ENCODE measurements at regions not wholly inside any gene's neighbourhood (a gene's known extent, or its start where the extent isn't known, plus 50 kb on each side); places are given as distances from the start of the nearest gene placed in this dataset.
A peak's percentile ranks its signal among the peaks of the same experiment; 100 is the strongest.

- no peak for DNase-seq
Observed at GRCh38 chr6:149218471-149218870, 99.0 kb upstream of the TAB2 start.

DNA sequence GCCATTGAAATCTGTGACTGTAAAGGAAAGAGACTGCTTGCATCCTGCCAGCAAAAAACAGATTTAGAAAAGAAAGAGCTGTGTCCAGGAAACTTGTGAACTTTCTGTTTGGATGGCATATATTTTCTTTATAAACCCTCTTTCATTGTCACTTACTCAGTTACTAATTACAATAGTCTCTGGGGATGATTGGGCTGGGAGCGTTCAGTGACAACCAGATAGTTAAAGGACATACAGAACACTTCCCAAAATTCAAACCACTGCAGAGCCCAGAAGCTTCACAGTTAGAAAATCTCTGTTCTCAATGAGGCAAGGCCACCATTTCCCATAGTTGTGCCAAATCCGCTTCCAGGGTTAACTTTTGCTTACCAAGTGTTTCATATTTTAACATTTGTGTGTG lies 98.6 kb upstream of the TAB2 start:
- DNase-seq: no peak

- DNase-seq: no peak
Observed at GRCh38 chr6:149220882-149221773, 96.4 kb upstream of the TAB2 start.

DNA sequence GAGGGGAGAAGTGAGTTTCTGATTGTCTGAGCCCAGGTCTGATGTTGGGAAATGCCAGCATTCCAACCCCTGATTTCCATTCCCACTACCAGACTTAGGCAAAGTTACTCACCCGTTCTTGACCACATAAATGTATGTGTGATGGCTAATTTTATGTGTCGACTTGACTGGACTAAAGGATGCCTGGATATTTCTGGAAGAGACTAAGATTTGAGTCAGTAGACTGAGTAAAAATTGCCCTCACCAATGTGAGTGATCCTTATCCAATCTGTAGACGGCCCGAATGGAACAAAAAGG lies 95.8 kb upstream of the TAB2 start:
- no peak for DNase-seq

- DNase-seq: no peak
Observed at GRCh38 chr6:149223120-149223903, 94.2 kb upstream of the TAB2 start.

DNA sequence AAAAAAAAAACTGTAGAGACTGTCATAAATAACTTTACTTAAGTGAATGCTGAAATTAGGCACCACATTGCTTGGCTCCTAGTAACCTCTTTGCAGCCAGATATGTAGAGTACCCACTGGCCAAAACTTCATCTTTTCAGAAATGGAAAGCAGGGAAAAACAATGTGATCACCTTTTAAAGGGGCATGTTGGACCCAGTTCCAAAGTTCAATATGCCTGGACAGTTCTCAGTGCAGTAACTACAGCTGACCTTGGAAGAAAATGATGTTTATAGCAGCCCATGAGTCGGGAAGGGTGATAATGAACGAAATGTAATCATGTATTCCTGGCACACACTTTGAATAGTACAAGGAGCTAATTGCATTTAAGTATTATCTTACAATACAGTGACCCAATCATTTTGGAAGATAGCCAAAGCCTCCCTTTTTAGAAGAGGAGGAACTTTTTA lies 93.6 kb upstream of the TAB2 start:
- no peak for DNase-seq

- no peak for DNase-seq
Observed at GRCh38 chr6:149224399-149224798, 93.1 kb upstream of the TAB2 start.

GRCh38 chr6:149225370-149225769 lies 92.1 kb upstream of the TAB2 start:
- no peak for DNase-seq

DNA sequence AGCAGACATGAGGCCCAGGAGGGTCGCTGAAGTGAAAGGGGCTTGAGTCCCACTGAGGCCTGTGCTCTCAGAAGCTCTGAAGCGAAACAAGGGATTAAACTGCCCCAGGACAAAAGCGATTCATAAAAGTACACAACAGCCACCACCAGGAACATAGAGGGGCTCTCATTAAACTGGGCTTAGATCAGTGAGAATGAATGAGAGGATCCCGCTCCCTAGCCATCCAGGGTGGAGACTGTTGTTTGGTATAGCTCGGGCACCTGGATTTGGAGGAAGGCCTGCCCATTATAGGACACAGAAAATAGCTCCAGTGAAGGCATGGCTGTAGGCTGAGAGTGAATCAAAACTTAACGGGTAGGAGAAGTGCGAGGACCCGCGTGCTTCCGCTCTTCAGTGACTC lies 91.6 kb upstream of the TAB2 start:
- no peak for DNase-seq

DNA sequence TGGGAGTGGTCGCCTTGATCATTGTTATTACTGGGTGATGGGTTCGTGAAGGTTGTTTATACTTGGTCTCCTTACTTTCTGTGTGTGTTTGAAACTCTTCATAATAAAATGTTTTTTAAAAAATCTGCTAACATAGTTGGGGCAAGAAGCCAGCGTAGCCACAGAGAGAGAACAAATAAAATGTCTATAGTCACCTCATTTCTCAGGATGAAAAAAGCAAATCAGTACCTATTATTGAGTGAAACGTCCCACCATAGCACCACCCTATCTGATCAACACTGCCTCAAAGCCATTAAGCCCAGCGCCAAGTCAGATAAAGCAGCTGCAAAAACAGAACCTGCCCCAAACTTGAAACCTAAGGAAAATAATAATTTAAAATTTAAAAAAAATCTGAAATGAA lies 89.7 kb upstream of the TAB2 start:
- no peak for DNase-seq

DNA sequence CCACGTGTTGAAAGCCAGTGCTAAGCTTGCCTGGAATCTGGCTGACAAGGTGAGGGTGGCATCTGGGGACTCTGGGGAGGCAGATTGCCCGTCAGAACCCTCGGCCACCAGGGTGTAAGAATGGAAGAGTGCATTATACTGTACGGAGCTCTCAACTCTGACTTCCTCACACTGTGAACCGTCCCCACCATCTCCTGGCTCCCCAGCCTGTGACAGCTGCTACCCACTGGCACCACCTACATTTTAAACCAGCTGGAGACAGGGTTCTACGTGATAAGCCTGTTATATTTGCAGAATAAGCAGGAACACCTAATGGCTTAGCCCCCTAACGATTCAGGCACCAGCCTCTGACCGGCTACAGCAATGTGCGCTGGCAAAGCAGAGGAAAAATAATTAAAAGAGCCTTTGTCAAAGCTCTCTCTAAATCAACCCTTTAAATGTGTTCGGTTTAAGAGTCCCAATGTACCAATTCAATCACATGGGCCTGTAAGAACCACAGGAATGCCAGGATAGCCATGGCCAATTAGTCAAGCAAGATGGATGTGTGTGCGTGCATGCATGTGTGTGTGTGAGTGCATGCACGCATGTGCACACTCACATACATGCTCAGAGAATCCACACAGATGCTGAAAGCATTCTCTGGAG lies 89.1 kb upstream of the TAB2 start:
- DNase-seq: no peak

GRCh38 chr6:149229096-149229495 lies 88.4 kb upstream of the TAB2 start:
- DNase-seq: no peak

GRCh38 chr6:149230712-149231460 lies 86.6 kb upstream of the TAB2 start:
- no peak for DNase-seq

- no peak for DNase-seq
Observed at GRCh38 chr6:149231778-149232177, 85.7 kb upstream of the TAB2 start.

DNA sequence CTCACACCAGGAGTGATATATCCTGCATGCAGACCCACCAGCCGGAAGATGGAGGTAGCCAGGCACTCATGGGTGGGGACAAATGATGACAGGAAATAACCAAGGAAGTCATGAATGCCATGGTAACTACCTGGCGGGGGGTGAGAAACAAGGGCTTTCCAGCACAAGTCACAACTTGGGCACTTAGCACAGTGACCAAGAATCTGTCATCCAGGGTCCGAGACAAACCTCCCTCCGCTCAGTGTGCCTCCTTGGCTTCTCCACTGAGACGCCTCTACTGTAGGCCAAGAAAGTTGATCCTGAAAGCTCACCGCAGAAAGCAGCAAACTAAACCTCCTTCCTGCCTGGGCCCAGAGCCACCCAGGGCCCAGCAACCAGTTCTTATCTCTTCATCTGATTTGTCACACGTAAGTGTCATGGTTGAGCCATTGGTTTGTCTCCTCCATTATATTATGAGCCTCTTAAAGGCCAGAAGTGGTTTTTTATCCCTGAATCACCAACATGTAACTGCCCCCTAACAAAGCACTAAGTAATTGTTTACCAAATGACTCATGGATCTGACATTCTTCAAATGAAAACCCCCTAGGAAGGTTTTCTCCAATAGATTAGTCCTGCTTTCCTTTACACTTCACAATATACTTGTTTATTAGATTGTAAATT lies 84.3 kb upstream of the TAB2 start:
- DNase-seq: peak; percentile 17 to 70

DNA sequence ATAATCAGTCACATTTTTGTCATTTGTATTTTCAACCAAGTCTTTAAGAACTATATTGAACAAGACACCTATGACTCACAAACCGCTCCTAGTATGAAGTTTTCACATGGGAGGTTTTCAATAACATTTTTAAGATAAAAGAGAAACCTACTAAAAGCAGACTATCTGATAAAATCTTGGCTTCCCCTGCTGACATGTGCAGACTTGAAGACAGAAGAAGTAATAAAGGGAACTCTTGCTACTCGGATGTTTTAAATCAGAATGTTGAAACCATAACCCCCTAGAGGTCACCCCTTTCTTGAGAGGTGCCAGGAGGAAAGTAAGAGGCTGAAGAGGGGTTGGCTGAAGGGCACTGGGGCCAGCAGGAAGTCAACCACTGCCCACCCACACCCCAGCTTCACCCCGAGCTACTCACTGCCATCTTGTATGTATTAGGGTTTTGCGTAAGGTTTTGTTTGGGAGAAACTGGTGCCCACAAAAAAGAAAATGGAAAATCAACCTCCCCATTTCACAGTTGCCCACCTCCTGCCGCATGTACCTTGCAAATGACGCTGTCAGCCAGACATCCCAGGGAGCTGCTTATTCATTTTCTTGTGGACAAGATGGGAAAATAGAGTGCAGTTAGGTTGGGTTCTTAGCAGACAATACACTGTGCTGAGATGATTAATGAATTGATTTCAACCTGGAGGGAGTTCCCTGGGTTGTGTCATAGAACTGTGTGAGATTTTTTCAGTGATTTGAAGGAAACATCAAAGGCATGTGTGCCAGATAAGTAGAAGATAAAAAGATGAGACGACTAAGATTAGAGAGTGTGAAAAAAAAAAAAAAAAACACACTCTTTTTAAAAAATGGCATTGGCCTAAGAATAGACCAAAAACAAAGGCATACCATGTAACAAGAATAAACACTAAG lies 83.2 kb upstream of the TAB2 start:
- DNase-seq: peak in 1 of 2 donors; percentile 75

DNA sequence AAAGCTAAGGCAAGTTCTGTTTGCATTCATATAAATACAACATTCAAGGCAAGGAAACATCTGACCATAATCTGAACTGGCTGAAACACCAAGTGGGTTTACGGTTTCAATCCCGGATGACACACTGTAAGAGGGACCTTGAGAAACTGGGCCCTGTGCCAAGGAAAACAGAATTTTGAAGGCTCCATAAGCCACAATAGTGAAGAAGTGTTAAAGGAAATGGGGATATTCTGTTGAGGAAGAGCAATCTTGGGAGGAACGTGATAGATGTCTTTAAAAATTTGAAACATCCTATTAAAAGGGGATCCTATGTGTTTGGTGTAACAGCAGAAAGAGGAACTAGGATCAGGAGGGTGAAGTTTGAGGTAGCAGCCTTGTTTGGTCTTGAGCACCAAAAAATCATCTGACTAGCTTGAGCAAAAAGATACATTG lies 82.4 kb upstream of the TAB2 start:
- DNase-seq: peak in 1 of 2 donors; percentile 6

- no peak for DNase-seq
Observed at GRCh38 chr6:149236589-149236988, 80.9 kb upstream of the TAB2 start.

DNA sequence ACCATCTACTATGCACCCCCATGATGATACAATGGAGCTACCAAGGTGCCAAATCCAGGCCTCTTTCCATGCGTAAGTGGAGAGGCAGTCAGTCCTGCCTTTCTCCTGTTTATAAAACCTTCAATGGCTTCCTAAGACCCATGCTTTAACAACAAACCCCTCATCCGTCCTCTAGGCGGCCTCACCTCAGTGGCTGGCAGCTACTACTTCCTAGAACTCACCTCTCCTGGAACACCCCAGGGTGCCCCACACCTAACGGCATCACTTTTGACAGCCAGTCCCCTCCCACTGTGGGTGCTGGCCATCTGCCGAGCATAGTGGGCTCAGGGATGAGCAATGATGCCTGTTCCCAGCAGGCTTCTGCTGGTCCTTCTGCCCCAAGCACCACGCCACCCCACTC lies 80.0 kb upstream of the TAB2 start:
- DNase-seq: no peak

GRCh38 chr6:149239573-149240209 lies 77.8 kb upstream of the TAB2 start:
- DNase-seq: no peak

DNA sequence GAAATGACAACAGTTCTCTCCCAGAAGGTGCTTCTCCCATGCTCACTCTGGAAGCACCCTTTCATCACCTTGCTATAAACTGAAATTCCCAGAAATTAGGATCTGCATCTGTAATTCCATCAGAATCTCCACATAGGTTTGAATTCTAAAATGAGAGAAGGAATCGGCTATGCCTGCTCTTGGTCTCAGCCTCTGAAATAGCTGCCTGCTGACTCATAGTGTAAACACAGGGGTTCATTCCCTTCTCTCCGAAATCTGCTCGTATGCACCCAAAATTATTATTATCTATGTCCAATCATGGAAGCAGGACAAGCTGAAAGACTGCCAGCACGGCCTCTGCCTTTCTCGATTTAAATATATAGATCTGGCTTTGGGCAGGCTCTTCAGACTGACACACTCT lies 74.6 kb upstream of the TAB2 start:
- no peak for DNase-seq

Measured in CD4-positive, alpha-beta T cell treated with Interferon alpha-2 for 1 hour (primary cell).